Lung (tissue), 11 donors: ENCODE measurements at regions not wholly inside any gene's neighbourhood (a gene's known extent, or its start where the extent isn't known, plus 50 kb on each side); places are given as distances from the start of the nearest gene placed in this dataset.

Experiments
- ATAC-seq: fragments of 200-7000 bp; cut with Tn5 transposase; one replicate; pipeline ENCODE4 v1.9.1; 2020; ENCODE audit warnings: moderate number of reproducible peaks; ENCODE audit not compliant: insufficient read depth, low FRiP score
- DNase-seq, 3 donors: peaks; one replicate each; pipeline ENCODE4 v3.0.0-alpha.2; 2013 to 2017
- H3K27ac ChIP-seq, 2 donors: one replicate each; pipeline ENCODE4 v1.5.1; 2013; ENCODE audit warnings: mild to moderate bottlenecking in 2 of 2, moderate library complexity in 2 of 2, control low read depth in 1 of 2, inconsistent platforms in 1 of 2, low read depth in 1 of 2, low read length in 1 of 2
- H3K27me3 ChIP-seq, 3 donors: one replicate each; pipeline ENCODE4 v1.5.1; 2013; ENCODE audit warnings: low read length in 2 of 3; ENCODE audit not compliant: control insufficient read depth in 3 of 3, insufficient read depth in 3 of 3
- H3K36me3 ChIP-seq, 4 donors: one replicate each; pipeline ENCODE4 v1.5.1; 2013; ENCODE audit warnings: low read length in 4 of 4, mild to moderate bottlenecking in 1 of 4, moderate library complexity in 1 of 4; ENCODE audit not compliant: control insufficient read depth in 4 of 4, insufficient read depth in 4 of 4
- H3K4me1 ChIP-seq, 5 donors: one replicate each; pipeline ENCODE4 v1.5.1; 2013; ENCODE audit warnings: low read length in 5 of 5, mild to moderate bottlenecking in 2 of 5, moderate library complexity in 1 of 5; ENCODE audit not compliant: control insufficient read depth in 5 of 5, insufficient read depth in 5 of 5
- H3K4me3 ChIP-seq: one replicate; pipeline ENCODE4 v1.5.1; 2013; ENCODE audit warnings: mild to moderate bottlenecking, control low read depth, moderate library complexity
- H3K9ac ChIP-seq, 2 donors: one replicate each; pipeline ENCODE4 v1.5.1; 2013; ENCODE audit warnings: low read length in 2 of 2, control low read depth in 1 of 2; ENCODE audit not compliant: insufficient read depth in 1 of 2
- H3K9me3 ChIP-seq, 4 donors: one replicate each; pipeline ENCODE4 v1.5.1; 2013; ENCODE audit warnings: low read length in 3 of 4, mild to moderate bottlenecking in 1 of 4, moderate library complexity in 1 of 4; ENCODE audit not compliant: control insufficient read depth in 4 of 4, insufficient read depth in 3 of 4
- WGBS, 2 donors: extraction: QIAGEN DNeasy Blood & Tissue Kit; methylation state at CpG; one replicate each; pipeline ENCODE4 v1.1.7; 2013; 5-methylcytosine and 5-hydroxymethylcytosine counted together
- TF ChIP-seq, protein P1 (sequence below): IDR thresholded peaks from 2 replicates; pipeline ENCODE4 v1.5.1; 2012; ENCODE audit warnings: mild to moderate bottlenecking; ENCODE audit errors: control extremely low read depth, extremely low read depth
- donor health status: control.
- donor health status: control.
- donor health status: Bipolar disorder and iron deficiency.
- donor health status: healthy.
- donor health status: DM: yes; HTN: yes; CAD: no.

DNA sequence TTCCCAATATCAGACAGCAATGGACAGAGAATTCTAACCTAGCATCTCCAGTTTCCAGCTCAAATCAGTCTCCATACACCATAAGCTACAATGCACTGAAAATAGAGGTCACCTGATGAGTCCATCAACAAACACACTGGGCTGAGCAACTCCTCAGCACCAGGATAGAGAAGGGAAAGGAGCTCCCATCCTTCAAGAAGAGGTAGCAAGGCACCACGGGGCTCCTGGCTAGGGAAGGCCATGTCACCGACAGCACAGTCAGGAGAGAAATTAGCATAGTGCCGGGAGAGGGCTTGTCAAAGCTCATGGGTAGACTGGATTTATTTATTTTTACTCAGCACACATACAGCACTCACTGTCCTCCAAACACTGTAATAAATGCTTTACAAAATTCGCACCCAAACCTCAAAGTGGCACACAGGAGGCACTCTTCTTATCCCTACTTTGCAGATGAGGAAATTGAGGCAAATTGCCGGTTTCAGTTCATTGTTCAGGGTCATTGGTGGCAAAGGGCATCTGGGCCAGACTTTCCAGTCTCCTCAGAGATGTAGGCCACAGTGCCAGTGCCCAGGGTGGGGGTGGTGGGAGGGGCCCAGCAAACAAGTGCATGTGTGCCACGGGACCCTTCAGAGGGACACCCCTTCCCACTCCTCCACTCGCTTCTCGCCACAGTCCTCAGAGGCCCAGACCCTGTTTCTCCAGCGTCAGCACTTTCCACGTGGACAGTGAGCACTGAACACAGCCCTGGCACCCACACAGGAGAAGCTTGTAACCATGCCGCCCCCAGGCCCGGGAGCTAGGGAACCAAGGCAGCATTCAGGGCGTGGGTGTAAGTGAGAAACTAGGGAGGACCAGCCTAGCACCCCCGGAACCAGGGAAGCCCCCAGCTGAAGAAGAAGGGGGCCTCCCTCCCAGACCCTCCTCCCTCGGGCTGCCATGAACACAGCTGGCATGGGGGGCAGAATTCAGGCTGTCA, 1417.4 kb downstream of the TBC1D22A start:
- Histone ChIP-seq H3K4me1 (no peaks in the 10 kb centered on the region), H3K27me3 (peaks cover 0 to 2% (median 0%) of the 10 kb centered on the region in 3 donors), H3K36me3 (no peaks in the 10 kb centered on the region), H3K27ac (no peak overlapping the region), H3K9me3 (peaks cover 0 to 4% (median 0%) of the 10 kb centered on the region in 4 donors), H3K9ac (no peak overlapping the region), H3K4me3 (no peak overlapping the region)
- DNase-seq, result no peak
- no peak for ATAC-seq
- TF ChIP-seq, protein P1, sequence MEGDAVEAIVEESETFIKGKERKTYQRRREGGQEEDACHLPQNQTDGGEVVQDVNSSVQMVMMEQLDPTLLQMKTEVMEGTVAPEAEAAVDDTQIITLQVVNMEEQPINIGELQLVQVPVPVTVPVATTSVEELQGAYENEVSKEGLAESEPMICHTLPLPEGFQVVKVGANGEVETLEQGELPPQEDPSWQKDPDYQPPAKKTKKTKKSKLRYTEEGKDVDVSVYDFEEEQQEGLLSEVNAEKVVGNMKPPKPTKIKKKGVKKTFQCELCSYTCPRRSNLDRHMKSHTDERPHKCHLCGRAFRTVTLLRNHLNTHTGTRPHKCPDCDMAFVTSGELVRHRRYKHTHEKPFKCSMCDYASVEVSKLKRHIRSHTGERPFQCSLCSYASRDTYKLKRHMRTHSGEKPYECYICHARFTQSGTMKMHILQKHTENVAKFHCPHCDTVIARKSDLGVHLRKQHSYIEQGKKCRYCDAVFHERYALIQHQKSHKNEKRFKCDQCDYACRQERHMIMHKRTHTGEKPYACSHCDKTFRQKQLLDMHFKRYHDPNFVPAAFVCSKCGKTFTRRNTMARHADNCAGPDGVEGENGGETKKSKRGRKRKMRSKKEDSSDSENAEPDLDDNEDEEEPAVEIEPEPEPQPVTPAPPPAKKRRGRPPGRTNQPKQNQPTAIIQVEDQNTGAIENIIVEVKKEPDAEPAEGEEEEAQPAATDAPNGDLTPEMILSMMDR, result no peak
- 83 to 87% methylated on average over 15 of the region's 15 CpGs for WGBS, 2 donors

DNA sequence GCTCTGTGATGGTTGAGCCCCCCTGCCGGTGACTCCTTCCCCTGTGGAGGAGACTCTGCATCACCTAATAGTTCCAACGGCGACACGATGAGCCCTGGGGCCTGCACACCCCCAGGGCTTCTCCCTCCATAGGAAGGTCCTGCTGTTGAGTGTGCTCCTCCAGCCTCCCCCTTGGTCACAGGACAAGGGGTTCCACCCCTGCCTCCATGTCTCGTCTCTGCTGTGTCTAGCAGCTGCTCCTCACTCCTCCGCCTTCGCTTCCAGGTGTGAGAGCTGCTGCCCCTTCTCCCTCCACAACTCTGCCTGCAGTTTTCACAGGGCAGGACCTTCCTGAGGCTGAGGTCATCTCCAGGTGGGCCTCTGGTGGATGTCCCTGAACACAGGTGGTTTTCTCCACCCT, 1416.1 kb downstream of the TBC1D22A start:
- TF ChIP-seq, protein P1, result no peak
- Histone ChIP-seq H3K4me3 (no peak overlapping the region), H3K9me3 (peaks cover 0 to 2% (median 0%) of the 10 kb centered on the region in 4 donors), H3K27ac (no peak overlapping the region), H3K36me3 (no peaks in the 10 kb centered on the region), H3K9ac (no peak overlapping the region), H3K27me3 (peaks cover 0 to 2% (median 0%) of the 10 kb centered on the region in 3 donors), H3K4me1 (no peaks in the 10 kb centered on the region)
- WGBS, 2 donors, result 92 to 93% methylated on average over 7 of the region's 7 CpGs
- ATAC-seq, result no peak
- no peak for DNase-seq

DNA sequence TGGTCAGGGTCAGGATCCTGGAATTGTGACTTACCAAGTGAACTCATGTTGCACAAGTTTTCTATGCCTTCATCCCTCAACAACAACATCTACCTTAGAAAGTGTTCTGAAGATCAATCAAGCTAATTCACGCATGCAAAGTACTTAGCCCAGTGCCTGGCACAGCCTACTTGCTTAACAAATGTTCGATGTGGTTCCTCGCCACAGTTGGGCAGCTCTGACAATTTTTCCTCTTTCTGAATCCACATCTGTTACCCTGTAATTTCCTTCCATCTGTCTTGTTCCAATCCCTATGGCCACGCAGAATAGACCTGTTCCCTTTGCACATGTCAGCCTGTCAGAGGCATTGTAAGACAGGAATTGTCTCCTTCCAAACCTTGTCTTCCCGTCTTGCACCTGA, 1415.2 kb downstream of the TBC1D22A start:
- Histone ChIP-seq H3K27ac (no peak overlapping the region), H3K4me1 (no peaks in the 10 kb centered on the region), H3K27me3 (peaks cover 0 to 2% (median 0%) of the 10 kb centered on the region in 3 donors), H3K4me3 (no peak overlapping the region), H3K36me3 (no peaks in the 10 kb centered on the region), H3K9ac (no peak overlapping the region), H3K9me3 (peaks cover 0 to 2% (median 0%) of the 10 kb centered on the region in 4 donors)
- 87 to 89% methylated on average over 5 of the region's 5 CpGs for WGBS, 2 donors
- no peak for ATAC-seq
- no peak for DNase-seq
- TF ChIP-seq, protein P1, result no peak
